ENCODE measurements at regions not wholly inside any gene's neighbourhood (a gene's known extent, or its start where the extent isn't known, plus 50 kb on each side); places are given as distances from the start of the nearest gene placed in this dataset.

- no peaks in the 10 kb centered on the region for H3K4me1 ChIP-seq (ENCODE audit: insufficient read depth, low read length)
- H3K9ac ChIP-seq (ENCODE audit: low read depth, low read length): no peak overlapping the region
- no peak overlapping the region for H2AFZ ChIP-seq (ENCODE audit: low read depth, low read length)
- no peaks in the 10 kb centered on the region for H3K9me3 ChIP-seq (ENCODE audit: insufficient read depth, low read length, severe bottlenecking)
- DNase-seq (no peak), ATAC-seq (ENCODE audit: insufficient read depth, low read depth) (no peak)
- no peaks in the 10 kb centered on the region for H3K36me3 ChIP-seq (ENCODE audit: insufficient read depth, low read length)
- H3K27ac ChIP-seq (ENCODE audit: low read length): no peak overlapping the region
- H3K27me3 ChIP-seq (ENCODE audit: insufficient read depth, low read length, poor library complexity): no peaks in the 10 kb centered on the region
- no peak overlapping the region for H3K4me3 ChIP-seq (ENCODE audit: low read depth in 1 of 2, low read length in 2 of 2)
- H3K79me2 ChIP-seq (ENCODE audit: insufficient read depth, low read length): no peaks in the 10 kb centered on the region
- no peak overlapping the region for H3K4me2 ChIP-seq (ENCODE audit: insufficient read depth, low read length)
- no peak for TF ChIP-seq EZH2 (IDR thresholded peaks at IDR 0.05; ENCODE audit: borderline replicate concordance, low read depth, low read length, severe bottlenecking)
- no peak for TF ChIP-seq CTCF (IDR thresholded peaks at IDR 0.05; ENCODE audit: borderline replicate concordance, extremely low read depth, low read length, poor library complexity, severe bottlenecking)
- H4K20me1 ChIP-seq (ENCODE audit: insufficient read depth, low read length): no peaks in the 10 kb centered on the region
Observed at GRCh38 chr14:87772854-87773253, 220.1 kb downstream of the GALC start.

GRCh38 chr14:87767567-87767901, 225.4 kb downstream of the GALC start:
- H4K20me1 ChIP-seq (ENCODE audit: insufficient read depth, low read length): no peaks in the 10 kb centered on the region
- no peak overlapping the region for H3K9ac ChIP-seq (ENCODE audit: low read depth, low read length)
- H3K4me2 ChIP-seq (ENCODE audit: insufficient read depth, low read length): no peak overlapping the region
- DNase-seq (no peak), ATAC-seq (ENCODE audit: insufficient read depth, low read depth) (no peak)
- no peaks in the 10 kb centered on the region for H3K9me3 ChIP-seq (ENCODE audit: insufficient read depth, low read length, severe bottlenecking)
- H3K36me3 ChIP-seq (ENCODE audit: insufficient read depth, low read length): no peaks in the 10 kb centered on the region
- no peaks in the 10 kb centered on the region for H3K79me2 ChIP-seq (ENCODE audit: insufficient read depth, low read length)
- no peak overlapping the region for H2AFZ ChIP-seq (ENCODE audit: low read depth, low read length)
- H3K27me3 ChIP-seq (ENCODE audit: insufficient read depth, low read length, poor library complexity): peaks cover 2% of the 10 kb centered on the region
- H3K27ac ChIP-seq (ENCODE audit: low read length): no peak overlapping the region
- TF ChIP-seq CTCF (IDR thresholded peaks at IDR 0.05; ENCODE audit: borderline replicate concordance, extremely low read depth, low read length, poor library complexity, severe bottlenecking): no peak
- TF ChIP-seq EZH2 (IDR thresholded peaks at IDR 0.05; ENCODE audit: borderline replicate concordance, low read depth, low read length, severe bottlenecking): no peak
- H3K4me3 ChIP-seq (ENCODE audit: low read depth in 1 of 2, low read length in 2 of 2): no peak overlapping the region
- no peaks in the 10 kb centered on the region for H3K4me1 ChIP-seq (ENCODE audit: insufficient read depth, low read length)

GRCh38 chr14:87758876-87759275, 234.1 kb downstream of the GALC start:
- Histone ChIP-seq H3K9ac (ENCODE audit: low read depth, low read length) (no peak overlapping the region), H3K4me3 (ENCODE audit: low read depth in 1 of 2, low read length in 2 of 2) (no peak overlapping the region), H3K4me2 (ENCODE audit: insufficient read depth, low read length) (no peak overlapping the region), H3K4me1 (ENCODE audit: insufficient read depth, low read length) (no peaks in the 10 kb centered on the region), H3K27ac (ENCODE audit: low read length) (no peak overlapping the region), H3K9me3 (ENCODE audit: insufficient read depth, low read length, severe bottlenecking) (no peaks in the 10 kb centered on the region), H3K79me2 (ENCODE audit: insufficient read depth, low read length) (no peaks in the 10 kb centered on the region), H3K36me3 (ENCODE audit: insufficient read depth, low read length) (no peaks in the 10 kb centered on the region), H3K27me3 (ENCODE audit: insufficient read depth, low read length, poor library complexity) (no peaks in the 10 kb centered on the region), H2AFZ (ENCODE audit: low read depth, low read length) (no peak overlapping the region), H4K20me1 (ENCODE audit: insufficient read depth, low read length) (no peaks in the 10 kb centered on the region)
- TF ChIP-seq CTCF (IDR thresholded peaks at IDR 0.05; ENCODE audit: borderline replicate concordance, extremely low read depth, low read length, poor library complexity, severe bottlenecking): no peak
- ATAC-seq (ENCODE audit: insufficient read depth, low read depth): no peak
- DNase-seq: no peak

GRCh38 chr14:87756661-87757060, 236.3 kb downstream of the GALC start:
- Histone ChIP-seq H3K4me1 (ENCODE audit: insufficient read depth, low read length) (no peaks in the 10 kb centered on the region), H3K36me3 (ENCODE audit: insufficient read depth, low read length) (no peaks in the 10 kb centered on the region), H3K79me2 (ENCODE audit: insufficient read depth, low read length) (no peaks in the 10 kb centered on the region), H3K4me2 (ENCODE audit: insufficient read depth, low read length) (no peak overlapping the region), H4K20me1 (ENCODE audit: insufficient read depth, low read length) (no peaks in the 10 kb centered on the region), H3K9me3 (ENCODE audit: insufficient read depth, low read length, severe bottlenecking) (no peaks in the 10 kb centered on the region), H3K27ac (ENCODE audit: low read length) (no peak overlapping the region), H3K9ac (ENCODE audit: low read depth, low read length) (no peak overlapping the region), H3K4me3 (ENCODE audit: low read depth in 1 of 2, low read length in 2 of 2) (no peak overlapping the region), H2AFZ (ENCODE audit: low read depth, low read length) (no peak overlapping the region), H3K27me3 (ENCODE audit: insufficient read depth, low read length, poor library complexity) (no peaks in the 10 kb centered on the region)
- TF ChIP-seq EZH2 (IDR thresholded peaks at IDR 0.05; ENCODE audit: borderline replicate concordance, low read depth, low read length, severe bottlenecking): no peak
- DNase-seq: no peak
- no peak for ATAC-seq (ENCODE audit: insufficient read depth, low read depth)
